ENCODE measurements at regions not wholly inside any gene's neighbourhood (a gene's known extent, or its start where the extent isn't known, plus 50 kb on each side); places are given as distances from the start of the nearest gene placed in this dataset.
"Not testable (repeated sequence)": the region's sequence is repeated elsewhere in the genome, so short reads cannot be mapped to it uniquely, and the experiment has no call there.

DNA sequence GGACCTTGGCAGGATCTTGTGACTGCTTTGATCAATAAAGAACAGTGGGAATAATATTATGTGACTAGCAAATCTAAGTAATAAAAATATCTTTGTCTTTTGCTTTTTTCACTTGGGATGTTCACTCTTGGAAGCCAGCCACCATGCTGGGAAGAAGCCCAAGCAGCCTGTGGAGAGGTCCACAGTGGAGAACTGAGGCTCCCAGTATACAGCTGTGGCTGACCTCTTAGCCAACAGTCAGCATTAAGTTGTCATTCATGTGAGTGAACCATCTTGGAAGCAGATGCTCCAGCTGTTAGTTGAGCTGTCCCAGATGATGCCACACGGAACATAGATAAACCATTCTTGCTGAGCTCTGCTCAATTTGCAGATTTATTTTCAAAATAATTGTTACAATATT lies 160.0 kb downstream of the OSR1 start:
- DNase-seq, result no peak

DNA sequence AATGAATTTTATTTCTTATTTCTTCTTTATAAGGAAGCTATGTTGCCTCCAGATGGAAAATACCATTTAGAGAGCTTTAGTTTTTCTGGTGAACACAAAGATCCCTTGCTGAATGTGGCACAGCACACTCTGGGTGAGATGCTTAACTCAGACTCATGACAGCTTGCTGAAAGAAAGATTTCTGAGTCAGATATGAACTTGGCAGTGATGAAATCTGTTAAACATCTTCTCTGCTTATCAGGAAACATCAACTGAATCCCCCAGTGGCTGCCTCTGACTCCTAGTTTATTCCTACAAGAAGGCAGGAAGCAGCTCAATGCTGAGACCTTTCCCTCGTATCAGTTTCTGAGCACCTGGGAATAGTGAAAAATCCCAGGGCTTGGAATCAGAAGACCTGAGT lies 162.8 kb downstream of the OSR1 start:
- no peak for DNase-seq

DNA sequence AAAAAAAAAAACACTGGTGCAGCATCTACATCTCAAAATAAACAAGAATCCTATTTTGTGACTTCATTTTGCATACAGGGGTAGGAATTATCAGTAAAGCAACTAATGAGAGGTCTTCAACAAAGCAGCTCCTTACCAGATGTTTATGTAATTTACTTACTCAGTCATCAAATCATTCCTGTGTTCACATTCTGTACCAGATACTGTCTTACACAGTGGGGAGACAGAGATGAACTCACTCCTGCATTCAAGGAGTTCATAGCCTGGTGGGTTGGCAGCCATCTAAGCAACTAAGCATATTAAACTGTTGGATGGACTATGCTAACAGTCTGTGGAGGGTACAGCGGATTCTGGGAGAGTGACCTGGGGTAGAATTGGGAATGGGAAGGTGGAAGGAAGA lies 169.0 kb downstream of the OSR1 start:
- DNase-seq, result no peak

DNA sequence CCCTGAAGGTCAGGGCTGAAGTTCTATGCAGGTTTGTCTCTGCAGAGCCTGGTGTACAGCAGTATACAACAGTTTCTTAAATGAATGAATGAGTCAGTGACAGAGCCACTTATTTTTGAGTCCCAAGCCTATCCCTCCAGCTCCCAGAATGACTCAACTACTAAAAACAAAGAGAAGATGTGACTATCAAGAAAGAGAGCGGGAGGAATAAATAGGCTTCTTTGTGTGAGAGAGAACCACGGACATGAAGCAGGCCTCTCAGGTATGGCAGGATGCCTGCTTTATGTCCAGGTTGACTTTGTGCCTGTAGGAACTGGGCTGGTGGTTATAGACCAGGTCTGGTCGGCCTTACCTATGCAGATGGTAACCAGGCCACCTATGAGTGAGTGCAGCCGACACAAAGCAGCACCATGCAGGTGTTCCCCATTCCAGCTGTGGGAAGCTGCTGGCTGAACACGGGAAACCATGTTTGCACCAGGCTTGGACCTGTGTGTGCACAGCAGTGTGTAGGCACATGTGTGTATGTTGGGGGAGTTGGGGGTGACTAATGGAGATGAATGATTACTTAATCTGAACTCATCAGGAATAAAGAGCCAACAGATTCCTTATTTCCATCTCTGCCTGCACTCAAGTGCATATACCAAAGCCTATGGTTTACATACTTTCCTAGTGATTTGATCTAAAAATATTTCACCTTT lies 171.0 kb downstream of the OSR1 start:
- no peak for DNase-seq

DNA sequence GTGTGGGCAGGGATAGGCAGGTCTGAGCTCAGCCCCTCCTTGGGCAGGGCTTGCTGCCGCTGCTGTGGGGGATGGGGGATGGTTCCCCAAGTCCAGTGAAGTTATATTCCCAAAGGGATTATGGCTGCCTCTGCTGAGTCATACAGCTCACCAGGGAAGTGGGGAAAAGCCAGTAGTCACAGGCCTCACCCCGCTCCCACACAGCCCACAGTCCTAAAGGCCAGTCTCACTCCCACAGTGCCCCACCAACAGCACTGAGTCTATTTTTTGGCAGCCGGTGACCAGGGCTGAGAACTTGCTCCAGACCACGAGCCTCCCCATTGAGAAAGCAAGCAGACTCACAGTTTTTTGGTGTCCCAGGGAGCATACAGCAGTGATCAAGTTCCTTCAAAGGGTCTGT lies 173.3 kb downstream of the OSR1 start:
- no peak for DNase-seq

DNA sequence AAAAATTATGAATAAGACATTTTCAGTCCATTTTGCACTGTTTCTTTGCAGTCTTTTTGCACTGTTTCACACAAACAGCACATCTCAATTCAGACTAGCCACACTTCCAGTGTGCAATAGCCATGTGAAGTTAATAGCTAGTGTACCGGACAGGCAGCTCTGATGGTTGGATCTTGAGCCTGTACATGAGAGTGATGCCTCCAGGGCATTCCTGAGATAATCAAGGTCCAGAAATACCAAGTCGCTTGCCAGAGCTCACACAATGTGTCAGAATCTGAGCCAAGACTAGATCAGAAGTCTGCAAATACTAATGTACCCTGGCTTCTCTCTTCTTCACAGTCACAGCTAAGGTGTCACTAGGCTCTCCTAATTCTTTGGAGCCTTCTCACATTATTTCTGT lies 180.2 kb downstream of the OSR1 start:
- DNase-seq, result no peak

DNA sequence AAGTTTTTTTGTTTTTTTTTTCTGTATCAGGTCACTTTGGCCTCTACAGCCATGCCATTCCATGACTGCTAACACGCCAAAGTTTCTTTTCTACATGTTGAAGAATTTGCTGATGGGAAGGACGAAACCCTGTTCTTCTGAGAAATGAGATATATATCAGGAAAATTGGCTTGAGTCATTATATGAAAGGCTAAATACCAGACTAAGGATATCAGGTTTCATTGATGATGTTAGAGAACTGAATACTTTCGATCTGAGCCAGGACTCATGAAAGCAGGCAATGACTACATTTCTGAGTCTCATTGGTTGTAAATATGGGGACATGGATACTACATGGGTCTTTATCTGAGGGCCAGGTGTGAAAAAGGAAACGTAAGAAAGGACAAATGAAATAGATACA lies 181.4 kb downstream of the OSR1 start:
- no peak for DNase-seq

DNA sequence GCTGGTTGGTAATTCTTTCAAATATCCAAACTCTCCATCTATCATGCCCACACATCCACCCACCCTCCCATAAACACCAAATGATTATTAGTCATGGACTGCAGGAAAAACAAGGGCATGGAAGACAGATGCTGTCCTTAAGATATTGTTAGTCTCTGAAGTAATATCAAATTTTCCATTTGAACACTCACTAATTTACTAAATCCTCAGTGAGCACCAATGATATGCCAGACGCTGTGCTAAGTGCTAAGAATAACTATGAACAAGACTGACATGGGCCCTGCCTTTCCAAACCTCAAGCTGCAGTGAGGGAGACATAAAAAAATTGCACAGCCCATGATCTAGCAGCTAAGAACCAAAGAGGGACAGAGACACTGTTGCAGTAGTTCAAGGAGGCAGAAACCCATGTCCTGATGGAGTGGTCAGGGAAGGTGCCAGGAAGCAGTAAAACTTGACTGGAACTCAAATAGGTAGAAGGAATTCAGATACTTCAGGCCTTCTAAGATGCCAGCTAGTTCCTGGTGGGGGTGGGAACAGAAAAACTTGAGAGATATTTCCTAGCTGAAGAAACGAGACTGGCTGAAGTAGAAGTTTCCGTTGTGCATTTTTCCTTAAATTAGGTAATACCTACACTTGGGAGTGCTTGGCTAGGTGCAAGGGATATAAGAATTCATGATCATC lies 182.1 kb downstream of the OSR1 start:
- no peak for DNase-seq

DNA sequence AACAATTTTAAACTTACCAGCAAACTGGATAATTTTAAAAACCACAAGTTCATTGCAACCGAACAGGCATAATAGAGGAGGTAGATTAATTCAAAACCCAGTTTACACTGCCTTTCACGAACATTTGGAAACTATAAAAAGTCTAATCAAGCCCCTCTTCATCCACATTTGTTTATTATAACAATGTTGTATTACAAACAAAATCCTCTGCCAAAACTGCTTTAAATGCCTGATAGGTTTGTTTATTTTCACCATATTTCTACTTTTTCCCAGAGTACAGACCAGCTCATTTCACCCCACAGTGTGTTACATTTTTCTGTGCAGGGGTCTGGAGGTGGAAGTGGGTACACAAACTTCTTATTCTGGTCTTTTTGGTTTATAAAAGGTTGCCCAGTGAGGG lies 184.2 kb downstream of the OSR1 start:
- DNase-seq, result no peak

DNA sequence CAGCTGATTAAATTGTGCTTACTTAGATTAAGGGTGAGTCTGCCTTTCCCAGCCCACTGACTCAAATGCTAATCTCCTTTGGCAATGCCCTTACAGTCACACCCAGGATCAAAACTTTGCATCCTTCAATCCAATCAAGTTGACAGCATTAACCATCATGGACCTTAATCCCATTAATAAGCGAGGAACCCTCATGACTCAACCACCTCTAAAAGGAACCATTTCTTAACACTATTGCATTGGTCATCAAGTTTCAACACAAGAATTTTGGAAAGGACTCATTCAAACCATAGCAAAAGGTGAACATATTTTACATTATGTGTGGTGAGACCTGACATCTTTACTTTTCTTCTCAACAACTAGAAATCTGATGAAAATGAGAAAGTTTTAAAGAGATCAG lies 187.0 kb downstream of the OSR1 start:
- DNase-seq, result no peak

DNA sequence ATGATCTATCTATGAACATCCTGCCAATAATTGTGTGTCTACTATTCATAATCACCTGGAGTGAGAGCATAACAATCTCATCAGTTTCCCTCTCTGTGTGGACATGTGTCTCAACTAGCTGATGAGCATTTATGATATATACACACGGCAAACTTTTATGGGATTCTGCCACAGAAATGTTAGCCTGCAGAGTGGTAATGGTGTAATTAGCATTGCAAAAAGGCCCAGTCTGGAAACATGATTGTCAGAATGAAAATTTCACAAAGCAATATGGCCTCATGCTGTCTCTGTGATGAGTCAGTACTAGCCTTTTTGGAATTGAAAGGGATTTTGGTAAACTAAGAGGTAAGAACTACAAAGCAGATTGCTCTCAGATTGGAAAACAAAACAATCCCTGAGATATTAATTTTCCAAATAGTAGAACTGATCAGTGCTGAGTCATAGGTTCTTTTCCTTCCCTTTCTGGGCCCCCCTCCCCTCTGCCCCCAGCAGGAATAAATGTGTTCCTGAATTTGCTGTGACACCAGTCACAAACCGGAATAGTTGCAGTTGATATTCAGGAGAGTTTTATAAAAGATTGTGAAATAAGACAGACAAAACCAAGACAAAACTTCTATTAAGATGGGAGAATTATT lies 189.2 kb downstream of the OSR1 start:
- no peak for DNase-seq

DNA sequence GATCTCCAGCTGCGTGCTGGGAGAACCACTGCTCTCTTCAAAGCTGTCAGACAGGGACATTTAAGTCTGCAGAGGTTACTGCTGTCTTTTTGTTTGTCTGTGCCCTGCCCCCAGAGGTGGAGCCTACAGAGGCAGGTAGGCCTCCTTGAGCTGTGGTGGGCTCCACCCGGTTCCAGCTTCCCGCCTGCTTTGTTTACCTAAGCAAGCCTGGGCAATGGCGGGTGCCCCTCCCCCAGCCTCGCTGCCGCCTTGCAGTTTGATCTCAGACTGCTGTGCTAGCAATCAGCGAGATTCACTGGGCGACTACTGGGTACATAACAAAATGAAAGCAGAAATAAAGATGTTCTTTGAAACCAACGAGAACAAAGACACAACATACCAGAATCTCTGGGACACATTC lies 194.3 kb downstream of the OSR1 start:
- DNase-seq, result not testable (repeated sequence)

DNA sequence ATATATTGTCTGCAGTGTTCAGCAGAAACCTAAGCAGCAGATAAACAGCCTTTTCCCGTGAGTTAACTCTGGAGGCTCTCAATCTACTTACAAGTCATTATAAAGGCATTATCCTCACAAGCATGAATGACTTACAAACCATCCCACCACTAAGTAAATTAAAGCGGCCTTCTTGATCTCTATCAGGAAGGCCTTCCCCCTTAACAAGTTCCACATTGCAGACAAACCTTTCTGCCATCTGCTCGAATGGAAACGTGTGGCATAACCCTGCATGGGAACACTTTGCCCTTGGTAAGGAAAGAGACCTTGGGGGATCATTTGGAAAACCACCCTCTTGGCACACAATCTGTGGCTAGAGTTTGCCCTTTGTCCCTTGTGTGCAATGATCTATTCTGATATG lies 199.5 kb downstream of the OSR1 start:
- DNase-seq, result no peak

DNA sequence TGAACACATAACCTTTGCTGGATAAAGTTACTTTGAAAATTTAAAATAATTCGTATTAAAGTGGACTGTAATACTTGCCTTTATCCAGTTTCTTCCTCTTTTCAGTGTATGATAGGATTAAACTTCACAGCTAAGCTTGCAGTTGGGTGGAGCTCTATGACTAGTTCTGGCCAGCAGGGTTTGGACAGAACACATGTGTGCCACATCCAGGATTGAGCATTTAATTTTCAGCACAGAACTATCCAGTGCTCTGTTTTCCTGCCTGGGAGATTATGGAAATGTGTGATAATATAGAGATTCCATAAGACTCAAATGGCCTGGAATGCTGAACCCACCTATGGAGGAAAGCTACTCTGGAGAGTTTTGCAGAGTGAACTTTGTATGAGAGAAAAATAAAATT lies 200.2 kb downstream of the OSR1 start:
- no peak for DNase-seq

DNA sequence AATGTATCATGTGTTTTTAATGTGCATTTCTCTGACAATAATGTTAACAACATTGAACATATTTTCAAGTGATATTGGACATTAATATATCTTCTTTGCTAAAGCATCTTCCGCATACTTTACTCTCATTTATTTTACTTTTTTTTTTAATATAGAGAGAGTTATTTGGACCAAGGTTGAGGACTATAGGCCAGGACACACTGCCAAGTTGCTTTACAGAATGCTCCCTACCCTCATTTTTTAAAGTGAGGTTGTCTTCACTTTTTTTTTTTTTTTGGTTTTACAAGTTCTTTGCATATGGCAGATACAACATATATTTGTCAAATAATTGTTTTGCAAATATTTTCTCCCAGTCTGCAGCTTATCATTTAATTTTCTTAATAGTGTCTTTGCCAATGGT lies 201.8 kb downstream of the OSR1 start:
- DNase-seq, result no peak

DNA sequence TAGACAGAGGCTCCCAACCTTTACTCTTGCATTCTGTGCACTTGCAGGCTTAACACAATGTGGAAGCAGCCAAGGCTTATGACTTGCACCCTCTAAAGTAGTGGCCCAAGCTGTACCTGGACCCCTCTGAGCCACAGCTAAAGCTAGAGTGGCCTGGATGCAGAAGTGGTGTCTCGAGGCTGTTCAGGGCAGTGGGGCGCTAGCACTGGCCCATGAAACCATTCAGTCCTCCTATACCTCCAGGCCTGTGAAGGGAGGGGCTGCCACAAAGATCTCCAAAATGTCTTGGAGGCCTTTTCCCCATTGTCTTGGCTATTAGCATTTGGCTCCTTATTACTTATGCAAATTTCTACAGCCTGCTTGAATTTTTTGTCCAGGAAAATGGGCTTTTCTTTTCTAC lies 207.7 kb downstream of the OSR1 start:
- no peak for DNase-seq

DNA sequence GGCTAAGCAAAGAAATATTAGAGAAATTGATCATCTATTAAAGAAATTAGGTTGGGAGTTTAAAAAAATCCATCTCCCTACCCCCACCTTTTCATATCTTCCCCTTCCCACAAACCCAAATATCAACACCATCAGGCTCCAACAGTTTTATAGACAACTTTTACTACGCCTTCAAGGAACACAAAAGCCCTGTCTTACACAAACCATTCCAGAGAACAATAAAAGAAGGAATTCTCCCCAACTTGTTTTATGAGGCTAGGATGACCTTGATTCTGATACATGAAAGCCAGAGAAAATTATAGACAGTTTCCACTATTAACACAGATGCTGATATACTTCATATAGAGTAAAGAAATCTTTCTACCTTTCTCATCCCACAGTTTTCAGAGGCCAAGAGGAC lies 211.6 kb downstream of the OSR1 start:
- DNase-seq, result no peak

DNA sequence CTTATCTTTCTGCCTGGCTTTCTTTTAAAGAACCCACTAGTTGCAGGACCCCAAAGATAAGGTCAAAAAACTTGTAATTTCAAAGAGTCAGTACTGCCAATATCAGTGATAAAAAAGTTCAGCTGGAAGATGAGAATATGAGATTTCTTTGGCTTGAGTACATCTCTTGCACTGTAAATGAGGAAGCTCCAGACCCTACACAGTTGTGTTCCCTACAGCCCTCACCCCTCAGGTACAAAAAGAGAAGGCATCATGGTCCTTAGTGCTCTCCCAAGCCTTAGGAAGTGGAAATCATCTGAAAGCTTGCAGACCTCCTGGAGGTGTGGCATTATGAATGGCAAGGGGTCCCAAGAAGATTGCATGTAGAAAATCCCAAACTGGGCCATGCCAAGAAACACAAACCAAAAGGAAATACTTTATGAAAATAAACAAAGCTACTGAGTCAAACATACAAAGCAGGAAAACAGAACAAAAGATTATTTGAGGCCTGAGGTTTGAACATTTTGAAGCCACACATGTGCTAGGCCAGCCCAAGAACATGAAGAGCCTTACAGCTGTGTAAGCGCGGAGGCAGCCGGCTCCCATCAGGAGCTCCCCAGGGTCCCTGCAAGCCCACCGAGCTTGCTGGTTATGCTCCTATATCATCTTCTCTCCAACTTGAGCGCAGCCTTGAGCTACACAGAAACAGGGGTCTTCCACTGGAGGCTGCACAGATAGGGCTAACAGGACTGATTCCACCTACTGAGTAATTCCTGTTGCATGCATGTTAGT lies 217.0 kb downstream of the OSR1 start:
- DNase-seq, result no peak

DNA sequence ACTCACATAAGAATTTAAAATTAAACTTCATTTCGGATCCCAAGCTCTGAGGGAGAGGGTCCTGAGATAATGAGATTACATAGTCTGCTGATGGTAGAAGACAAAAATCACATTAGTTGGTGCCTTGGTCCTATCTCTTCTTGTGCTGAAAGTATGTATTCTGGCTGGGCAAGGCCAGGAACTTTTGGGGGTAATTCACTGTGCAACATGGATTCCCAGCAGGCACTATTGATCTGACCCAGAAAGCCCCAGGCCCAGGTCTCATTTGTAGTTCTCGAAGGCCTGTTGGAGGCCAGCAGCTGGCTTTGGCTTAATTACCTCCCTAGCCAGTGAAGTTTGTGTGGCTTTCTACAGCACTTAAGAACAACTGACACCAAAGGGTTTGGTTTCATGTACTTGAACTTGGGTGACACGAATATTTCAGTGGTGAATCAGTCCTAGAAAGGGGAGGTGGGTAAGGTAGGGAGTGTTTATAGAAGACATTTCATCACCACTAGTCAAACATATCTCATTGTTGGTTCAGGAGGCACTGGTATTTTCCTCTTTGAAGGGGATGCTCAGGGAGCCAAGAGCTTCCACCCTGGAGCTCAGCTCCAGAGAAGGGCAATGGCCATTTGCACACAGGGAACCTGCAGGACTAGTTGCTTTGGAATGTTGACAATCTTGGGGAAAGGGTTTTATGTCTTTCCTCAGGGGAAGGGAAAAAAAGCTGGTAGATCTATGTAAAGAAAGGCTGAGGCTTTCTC lies 217.8 kb downstream of the OSR1 start:
- no peak for DNase-seq

DNA sequence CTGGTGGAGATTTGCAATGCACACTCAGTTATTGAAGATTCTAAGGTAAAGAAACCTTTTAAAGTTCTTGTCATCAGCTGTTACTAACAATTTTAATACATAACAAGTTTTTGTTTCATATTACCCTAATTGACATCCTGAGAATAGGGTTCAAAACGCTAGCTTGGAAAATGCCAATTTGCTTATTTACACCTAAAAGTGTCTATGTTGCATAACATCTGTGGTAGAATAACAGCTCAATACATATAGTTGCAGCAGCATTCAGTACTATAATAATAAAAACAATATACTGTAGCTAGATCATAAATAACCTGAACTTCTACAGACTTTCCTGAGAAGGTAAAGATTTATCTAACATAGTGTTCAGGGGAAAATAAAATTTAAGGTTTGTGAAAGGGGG lies 219.0 kb downstream of the OSR1 start:
- DNase-seq, result no peak

DNA sequence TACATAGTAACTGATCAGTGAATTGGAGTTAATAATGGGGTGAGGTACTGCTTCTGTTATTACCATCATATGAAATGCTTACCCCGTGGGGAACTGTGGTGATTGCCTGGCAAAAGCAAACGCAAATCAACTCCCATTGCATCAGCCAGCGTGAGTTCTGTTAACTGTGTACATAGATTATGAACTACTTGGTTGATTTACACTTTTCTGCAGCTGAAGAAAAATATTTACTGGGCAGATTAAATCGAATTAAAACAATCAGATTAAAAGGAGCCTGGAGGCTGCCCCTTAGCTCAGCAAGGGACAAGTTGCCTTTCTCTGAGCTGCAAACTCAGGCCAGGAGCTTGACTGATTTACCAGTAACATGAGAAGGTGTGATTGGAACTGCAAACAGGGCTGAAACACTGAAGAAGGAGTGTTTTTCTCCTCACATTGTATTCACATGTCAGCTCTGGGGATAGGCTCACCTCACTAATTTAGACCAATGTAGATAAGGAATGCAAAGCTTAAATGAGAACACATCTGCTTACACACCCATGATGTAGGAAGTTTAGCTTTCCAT lies 220.1 kb downstream of the OSR1 start:
- DNase-seq, result no peak

DNA sequence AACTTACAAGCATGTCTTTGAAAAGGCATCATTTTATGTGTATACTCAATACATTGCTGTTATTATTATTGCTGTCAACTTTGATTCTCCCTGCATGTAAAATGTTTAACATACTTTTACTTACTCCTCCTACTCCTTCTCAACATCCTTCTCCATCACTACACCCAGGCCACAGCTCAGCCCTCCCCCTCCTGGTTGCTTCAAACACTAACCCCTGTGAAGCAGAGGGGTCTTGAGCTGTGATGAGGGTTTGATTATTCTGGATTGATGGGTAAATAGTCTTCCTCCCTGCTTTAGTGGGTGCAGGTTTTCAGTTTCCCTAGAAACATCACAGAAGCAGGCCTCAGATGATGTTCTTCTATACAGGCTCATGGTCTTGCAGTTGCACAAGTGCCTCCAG lies 221.0 kb downstream of the OSR1 start:
- no peak for DNase-seq

DNA sequence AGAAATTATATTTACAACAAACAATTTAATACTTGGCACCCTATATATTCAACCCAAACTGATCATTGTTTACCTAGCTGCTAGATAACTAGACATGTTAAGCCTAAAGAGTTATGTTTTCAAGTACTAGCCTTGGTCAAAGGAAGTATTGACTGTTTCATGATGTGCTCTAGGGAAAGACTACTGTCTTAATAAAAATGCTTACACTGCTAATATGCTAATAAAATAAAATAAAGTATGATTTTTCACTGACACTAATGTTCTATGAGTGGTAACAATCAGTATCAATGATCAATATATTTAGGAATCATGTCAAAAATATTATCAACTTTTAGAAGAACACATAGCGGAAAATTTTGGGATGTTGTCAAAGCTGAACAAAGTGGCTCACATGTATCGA lies 225.5 kb downstream of the OSR1 start:
- no peak for DNase-seq

Data from stimulated activated CD4-positive, alpha-beta T cell treated with anti-CD3 and anti-CD28 coated beads, Interleukin-1b, Interleukin-23, amount 100 ng/mL, for 48 hours (primary cell).